CD4-positive, alpha-beta T cell treated with Interleukin-4 for 4 hours (primary cell): ENCODE measurements at regions not wholly inside any gene's neighbourhood (a gene's known extent, or its start where the extent isn't known, plus 50 kb on each side); places are given as distances from the start of the nearest gene placed in this dataset.
"Not testable (repeated sequence)": the region's sequence is repeated elsewhere in the genome, so short reads cannot be mapped to it uniquely, and the experiment has no call there.

Experiments used
- DNase-seq: peaks from one replicate; pipeline ENCODE4 v3.0.0-alpha.2; 2020

GRCh38 chr12:9364224-9365176, 156.3 kb upstream of the PZP start:
- peak; percentile 41 for DNase-seq

- DNase-seq: no peak
Observed at GRCh38 chr12:9363145-9363544, 154.9 kb upstream of the PZP start.

GRCh38 chr12:9361879-9362326, 153.7 kb upstream of the PZP start:
- no peak for DNase-seq

- not testable (repeated sequence) for DNase-seq
Observed at GRCh38 chr12:9354009-9354754, 146.0 kb upstream of the PZP start.

GRCh38 chr12:9351136-9351535, 142.9 kb upstream of the PZP start:
- DNase-seq: no peak

GRCh38 chr12:9349888-9350885, 142.0 kb upstream of the PZP start:
- no peak for DNase-seq

- DNase-seq: no peak
Observed at GRCh38 chr12:9348906-9349518, 140.8 kb upstream of the PZP start.

GRCh38 chr12:9347328-9348127, 139.3 kb upstream of the PZP start:
- no peak for DNase-seq

GRCh38 chr12:9346866-9347327, 138.7 kb upstream of the PZP start:
- DNase-seq: no peak

GRCh38 chr12:9345171-9345570, 137.0 kb upstream of the PZP start:
- no peak for DNase-seq

GRCh38 chr12:9344541-9344940, 136.3 kb upstream of the PZP start:
- no peak for DNase-seq

- DNase-seq: no peak
Observed at GRCh38 chr12:9343731-9344130, 135.5 kb upstream of the PZP start.

- no peak for DNase-seq
Observed at GRCh38 chr12:9342614-9343353, 134.6 kb upstream of the PZP start.

- no peak for DNase-seq
Observed at GRCh38 chr12:9341260-9341585, 133.0 kb upstream of the PZP start.

GRCh38 chr12:9340422-9341259, 132.4 kb upstream of the PZP start:
- no peak for DNase-seq

- DNase-seq: no peak
Observed at GRCh38 chr12:9337656-9338055, 129.5 kb upstream of the PZP start.

GRCh38 chr12:9336375-9337011, 128.3 kb upstream of the PZP start:
- not testable (repeated sequence) for DNase-seq

GRCh38 chr12:9335867-9336266, 127.7 kb upstream of the PZP start:
- no peak for DNase-seq

GRCh38 chr12:9334964-9335363, 126.8 kb upstream of the PZP start:
- DNase-seq: no peak
